PFSK-1 (cell line): ENCODE measurements at regions not wholly inside any gene's neighbourhood (a gene's known extent, or its start where the extent isn't known, plus 50 kb on each side); places are given as distances from the start of the nearest gene placed in this dataset.

Source experiments
- POLR2AphosphoS5 ChIP-seq: IDR thresholded peaks from 2 replicates; pipeline ENCODE4 v1.6.1; 2012; ENCODE audit warnings: low read depth, mild to moderate bottlenecking, control low read depth, low read length, moderate library complexity
- SIN3A ChIP-seq: IDR thresholded peaks from 2 replicates; pipeline ENCODE4 v1.6.1; 2012; ENCODE audit warnings: mild to moderate bottlenecking, low read length, moderate library complexity, borderline replicate concordance; ENCODE audit not compliant: insufficient read depth
- TAF1 ChIP-seq: IDR thresholded peaks from 2 replicates; pipeline ENCODE4 v1.6.1; 2012; ENCODE audit warnings: low read length, control low read depth, borderline replicate concordance; ENCODE audit not compliant: insufficient read depth

DNA sequence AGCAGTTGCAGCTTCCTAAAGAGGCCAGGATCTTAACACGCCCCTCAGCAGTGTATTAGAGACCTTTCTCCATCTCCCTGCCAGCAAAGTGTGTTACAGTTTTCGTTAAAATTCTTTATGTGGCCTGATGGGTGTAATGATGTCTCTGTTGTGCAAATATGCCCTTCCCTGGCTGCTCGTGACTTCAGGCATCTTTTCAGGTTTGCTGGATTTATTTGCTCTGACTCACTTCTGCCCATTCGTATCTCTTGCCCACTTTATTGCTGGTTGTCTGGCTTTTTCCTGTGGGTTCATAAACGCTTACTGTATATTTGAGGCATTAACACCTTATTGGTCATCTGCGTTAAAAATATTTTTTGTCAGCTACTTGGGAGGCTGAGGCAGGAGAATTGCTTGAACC, 134.5 kb downstream of the ASB1 start:
- TF ChIP-seq POLR2AphosphoS5 (no peak), TAF1 (no peak), SIN3A (no peak)
